ENCODE measurements at regions not wholly inside any gene's neighbourhood (a gene's known extent, or its start where the extent isn't known, plus 50 kb on each side); places are given as distances from the start of the nearest gene placed in this dataset.

DNA sequence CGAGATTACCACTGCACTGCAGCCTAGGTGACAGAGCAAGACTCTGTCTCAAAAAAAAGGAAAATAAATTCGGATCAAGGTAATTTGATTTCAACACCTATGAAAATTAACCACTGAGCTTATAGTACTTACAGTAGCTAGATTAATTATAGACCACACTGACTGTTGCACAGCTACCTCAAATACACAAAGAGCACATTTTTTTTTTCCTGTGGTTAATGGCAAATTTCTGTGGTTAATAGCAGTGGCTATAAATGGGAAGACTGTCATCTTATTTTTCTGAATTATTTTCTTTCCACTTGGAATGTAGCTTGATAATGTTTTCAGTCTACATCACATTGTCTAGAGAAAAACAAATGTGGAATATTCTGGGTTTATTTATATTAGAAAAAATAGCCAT is 1661.6 kb upstream of the PCDH7 start:
- no peaks in the 10 kb centered on the region for H3K4me1 Mint-ChIP-seq (ENCODE audit: low read depth)
- H3K4me3 ChIP-seq (ENCODE audit: low read length), result no peak overlapping the region
- DNase-seq (no peak), ATAC-seq (ENCODE audit: poor library complexity) (no peak)
- H3K27ac ChIP-seq (ENCODE audit: low read depth in 1 of 2, low read length in 2 of 2), result no peak overlapping the region
- H3K9me3 Mint-ChIP-seq, result peaks cover 6% of the 10 kb centered on the region
- H3K4me3 Mint-ChIP-seq, result no peak overlapping the region
- no peaks in the 10 kb centered on the region for H3K27me3 ChIP-seq (ENCODE audit: control insufficient read depth in 1 of 2, insufficient read depth in 2 of 2, low read length in 2 of 2)
- TF ChIP-seq CTCF (IDR thresholded peaks at IDR 0.05), result no peak
- ChIA-PET POLR2A (no interaction called here), CTCF (no interaction called here)
- H3K27ac Mint-ChIP-seq, result no peak overlapping the region
- H3K9me3 ChIP-seq (ENCODE audit: control insufficient read depth in 1 of 2, insufficient read depth in 1 of 2, low read length in 2 of 2), result no peaks in the 10 kb centered on the region
- H3K36me3 Mint-ChIP-seq (ENCODE audit: low read depth), result no peaks in the 10 kb centered on the region
- no peaks in the 10 kb centered on the region for H3K36me3 ChIP-seq (ENCODE audit: insufficient read depth, low read length)
- intact Hi-C loops (cut with DNase I, micrococcal nuclease), result no loop called here
- H3K27me3 Mint-ChIP-seq, result no peaks in the 10 kb centered on the region
- H3K4me1 ChIP-seq (ENCODE audit: insufficient read depth, low read length), result no peaks in the 10 kb centered on the region

- no peak overlapping the region for H3K4me3 Mint-ChIP-seq
- no peak overlapping the region for H3K4me3 ChIP-seq (ENCODE audit: low read length)
- no peak for TF ChIP-seq CTCF (IDR thresholded peaks at IDR 0.05)
These were observed 1653.3 kb upstream of the PCDH7 start for GRCh38 chr4:29066861-29067260.

DNA sequence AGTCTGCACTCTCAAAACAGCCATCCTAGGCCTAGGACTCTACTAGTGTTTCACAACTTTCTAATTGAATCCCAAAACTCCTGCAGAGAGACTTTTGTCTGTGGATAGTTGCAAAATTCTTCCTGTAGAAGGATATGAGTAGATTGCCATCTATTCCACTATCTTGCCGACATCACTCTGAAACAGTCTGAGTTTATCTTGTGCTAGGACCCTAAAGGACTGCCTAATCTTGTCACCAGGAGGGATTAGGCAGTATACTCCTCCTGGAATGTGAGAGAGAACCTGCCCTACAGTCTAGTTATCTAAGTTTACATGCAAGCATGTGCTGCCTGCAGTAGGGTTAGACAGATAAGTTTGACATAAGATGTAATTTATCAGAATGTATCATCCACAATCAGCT is 1646.6 kb upstream of the PCDH7 start:
- Histone ChIP-seq H3K4me3 (ENCODE audit: low read length) (no peak overlapping the region), H3K27ac (ENCODE audit: low read depth in 1 of 2, low read length in 2 of 2) (no peak overlapping the region), H3K36me3 (ENCODE audit: insufficient read depth, low read length) (no peaks in the 10 kb centered on the region), H3K4me1 (ENCODE audit: insufficient read depth, low read length) (no peaks in the 10 kb centered on the region), H3K27me3 (ENCODE audit: control insufficient read depth in 1 of 2, insufficient read depth in 2 of 2, low read length in 2 of 2) (no peaks in the 10 kb centered on the region), H3K9me3 (ENCODE audit: control insufficient read depth in 1 of 2, insufficient read depth in 1 of 2, low read length in 2 of 2) (peaks cover 6 to 10% of the 10 kb centered on the region in 2 experiments)
- DNase-seq (no peak), ATAC-seq (ENCODE audit: poor library complexity) (no peak)
- Mint-ChIP-seq H3K9me3 (peaks cover 16% of the 10 kb centered on the region), H3K4me1 (ENCODE audit: low read depth) (no peaks in the 10 kb centered on the region), H3K4me3 (no peak overlapping the region), H3K27ac (no peak overlapping the region), H3K27me3 (no peaks in the 10 kb centered on the region), H3K36me3 (ENCODE audit: low read depth) (no peaks in the 10 kb centered on the region)
- TF ChIP-seq CTCF (IDR thresholded peaks at IDR 0.05), result no peak
- CTCF ChIA-PET, result no interaction called here
- intact Hi-C loops (cut with DNase I, micrococcal nuclease), result no loop called here
- POLR2A ChIA-PET, result no interaction called here

More at GRCh38 chr4:29066861-29067260, 1653.3 kb upstream of the PCDH7 start:
- Histone ChIP-seq H3K27ac (ENCODE audit: low read depth in 1 of 2, low read length in 2 of 2) (no peak overlapping the region), H3K9me3 (ENCODE audit: control insufficient read depth in 1 of 2, insufficient read depth in 1 of 2, low read length in 2 of 2) (peaks cover 0 to 2% of the 10 kb centered on the region in 2 experiments), H3K36me3 (ENCODE audit: insufficient read depth, low read length) (no peaks in the 10 kb centered on the region), H3K27me3 (ENCODE audit: control insufficient read depth in 1 of 2, insufficient read depth in 2 of 2, low read length in 2 of 2) (no peaks in the 10 kb centered on the region), H3K4me1 (ENCODE audit: insufficient read depth, low read length) (no peaks in the 10 kb centered on the region)
- no peak overlapping the region for H3K27ac Mint-ChIP-seq
- intact Hi-C loops (cut with DNase I, micrococcal nuclease), result no loop called here
- peaks cover 21% of the 10 kb centered on the region for H3K9me3 Mint-ChIP-seq
- no peaks in the 10 kb centered on the region for H3K27me3 Mint-ChIP-seq
- CTCF ChIA-PET, result no interaction called here
- no peaks in the 10 kb centered on the region for H3K4me1 Mint-ChIP-seq (ENCODE audit: low read depth)
- DNase-seq, result no peak
- no peaks in the 10 kb centered on the region for H3K36me3 Mint-ChIP-seq (ENCODE audit: low read depth)
- no peak for ATAC-seq (ENCODE audit: poor library complexity)
- POLR2A ChIA-PET, result interaction anchor here (0.7 kb wide), 1 partner anchor 62 kb away, joined by 3 read pairs; no protein-coding TSS in a partner anchor

All from CD4-positive, alpha-beta T cell (primary cell).